ENCODE measurements at regions not wholly inside any gene's neighbourhood (a gene's known extent, or its start where the extent isn't known, plus 50 kb on each side); places are given as distances from the start of the nearest gene placed in this dataset.

- Mint-ChIP-seq H3K4me1 (ENCODE audit: low read depth) (peaks cover 10% of the 10 kb centered on the region), H3K9me3 (no peaks in the 10 kb centered on the region), H3K27me3 (ENCODE audit: low read depth) (peaks cover 3% of the 10 kb centered on the region), H3K4me3 (ENCODE audit: low read depth) (no peak overlapping the region), H3K36me3 (ENCODE audit: low read depth) (no peaks in the 10 kb centered on the region), H3K27ac (no peak overlapping the region)
- intact Hi-C loops (cut with micrococcal nuclease): no loop called here
- DNase-seq (ENCODE audit: low spot score): no peak
Observed at GRCh38 chr11:10627816-10628215, 59.4 kb upstream of the LYVE1 start.

GRCh38 chr11:10627291-10627690 is 58.8 kb upstream of the LYVE1 start:
- DNase-seq (ENCODE audit: low spot score): no peak
- no peaks in the 10 kb centered on the region for H3K9me3 Mint-ChIP-seq
- no peak overlapping the region for H3K4me3 Mint-ChIP-seq (ENCODE audit: low read depth)
- no peaks in the 10 kb centered on the region for H3K36me3 Mint-ChIP-seq (ENCODE audit: low read depth)
- intact Hi-C loops (cut with micrococcal nuclease): no loop called here
- no peak overlapping the region for H3K27ac Mint-ChIP-seq
- H3K4me1 Mint-ChIP-seq (ENCODE audit: low read depth): peaks cover 10% of the 10 kb centered on the region
- H3K27me3 Mint-ChIP-seq (ENCODE audit: low read depth): peaks cover 3% of the 10 kb centered on the region

- H3K4me3 Mint-ChIP-seq (ENCODE audit: low read depth): no peak overlapping the region
- H3K27ac Mint-ChIP-seq: no peak overlapping the region
- H3K4me1 Mint-ChIP-seq (ENCODE audit: low read depth): peaks cover 10% of the 10 kb centered on the region
Observed at GRCh38 chr11:10625982-10626311, 57.5 kb upstream of the LYVE1 start.

GRCh38 chr11:10625281-10625981 is 57.0 kb upstream of the LYVE1 start:
- Mint-ChIP-seq H3K9me3 (no peaks in the 10 kb centered on the region), H3K27ac (no peak overlapping the region), H3K4me1 (ENCODE audit: low read depth) (peaks cover 10% of the 10 kb centered on the region), H3K36me3 (ENCODE audit: low read depth) (no peaks in the 10 kb centered on the region), H3K27me3 (ENCODE audit: low read depth) (no peaks in the 10 kb centered on the region), H3K4me3 (ENCODE audit: low read depth) (no peak overlapping the region)
- DNase-seq (ENCODE audit: low spot score): no peak
- intact Hi-C loops (cut with micrococcal nuclease): no loop called here

More at GRCh38 chr11:10625982-10626311, 57.5 kb upstream of the LYVE1 start:
- no peak for DNase-seq (ENCODE audit: low spot score)
- no peaks in the 10 kb centered on the region for H3K27me3 Mint-ChIP-seq (ENCODE audit: low read depth)
- intact Hi-C loops (cut with micrococcal nuclease): no loop called here
- H3K9me3 Mint-ChIP-seq: no peaks in the 10 kb centered on the region
- no peaks in the 10 kb centered on the region for H3K36me3 Mint-ChIP-seq (ENCODE audit: low read depth)

- intact Hi-C loops (cut with micrococcal nuclease): loop anchor here (1.0 kb wide), 1 partner anchor 111 kb away; no protein-coding TSS in a partner anchor
- H3K4me1 Mint-ChIP-seq (ENCODE audit: low read depth): peaks cover 10% of the 10 kb centered on the region
- no peaks in the 10 kb centered on the region for H3K27me3 Mint-ChIP-seq (ENCODE audit: low read depth)
- H3K9me3 Mint-ChIP-seq: no peaks in the 10 kb centered on the region
- DNase-seq (ENCODE audit: low spot score): no peak
- peak overlapping the region; percentile 64 for H3K27ac Mint-ChIP-seq
- H3K36me3 Mint-ChIP-seq (ENCODE audit: low read depth): no peaks in the 10 kb centered on the region
- H3K4me3 Mint-ChIP-seq (ENCODE audit: low read depth): no peak overlapping the region
Observed at GRCh38 chr11:10623797-10624761, 55.6 kb upstream of the LYVE1 start.

- Mint-ChIP-seq H3K9me3 (no peaks in the 10 kb centered on the region), H3K36me3 (ENCODE audit: low read depth) (no peaks in the 10 kb centered on the region), H3K27me3 (ENCODE audit: low read depth) (peaks cover 4% of the 10 kb centered on the region), H3K27ac (peak overlapping the region; percentile 64), H3K4me1 (ENCODE audit: low read depth) (peaks cover 10% of the 10 kb centered on the region), H3K4me3 (ENCODE audit: low read depth) (no peak overlapping the region)
- DNase-seq (ENCODE audit: low spot score): no peak
- intact Hi-C loops (cut with micrococcal nuclease): no loop called here
Observed at GRCh38 chr11:10622957-10623791, 54.7 kb upstream of the LYVE1 start.

- H3K4me1 Mint-ChIP-seq (ENCODE audit: low read depth): peaks cover 10% of the 10 kb centered on the region
- intact Hi-C loops (cut with micrococcal nuclease): no loop called here
- H3K27ac Mint-ChIP-seq: no peak overlapping the region
- peaks cover 8% of the 10 kb centered on the region for H3K27me3 Mint-ChIP-seq (ENCODE audit: low read depth)
- no peaks in the 10 kb centered on the region for H3K36me3 Mint-ChIP-seq (ENCODE audit: low read depth)
- no peak for DNase-seq (ENCODE audit: low spot score)
- H3K4me3 Mint-ChIP-seq (ENCODE audit: low read depth): no peak overlapping the region
- H3K9me3 Mint-ChIP-seq: no peaks in the 10 kb centered on the region
Observed at GRCh38 chr11:10622108-10622507, 53.6 kb upstream of the LYVE1 start.

- intact Hi-C loops (cut with micrococcal nuclease): no loop called here
- H3K9me3 Mint-ChIP-seq: no peaks in the 10 kb centered on the region
- H3K27me3 Mint-ChIP-seq (ENCODE audit: low read depth): peaks cover 9% of the 10 kb centered on the region
- H3K4me3 Mint-ChIP-seq (ENCODE audit: low read depth): no peak overlapping the region
- no peak for DNase-seq (ENCODE audit: low spot score)
- H3K27ac Mint-ChIP-seq: no peak overlapping the region
- peaks cover 10% of the 10 kb centered on the region for H3K4me1 Mint-ChIP-seq (ENCODE audit: low read depth)
- no peaks in the 10 kb centered on the region for H3K36me3 Mint-ChIP-seq (ENCODE audit: low read depth)
Observed at GRCh38 chr11:10619131-10619680, 50.7 kb upstream of the LYVE1 start.

GRCh38 chr11:10618490-10618889 is 50.0 kb upstream of the LYVE1 start:
- no peaks in the 10 kb centered on the region for H3K36me3 Mint-ChIP-seq (ENCODE audit: low read depth)
- H3K27me3 Mint-ChIP-seq (ENCODE audit: low read depth): peaks cover 14% of the 10 kb centered on the region
- intact Hi-C loops (cut with micrococcal nuclease): no loop called here
- H3K4me3 Mint-ChIP-seq (ENCODE audit: low read depth): no peak overlapping the region
- H3K4me1 Mint-ChIP-seq (ENCODE audit: low read depth): peaks cover 5% of the 10 kb centered on the region
- DNase-seq (ENCODE audit: low spot score): no peak
- no peaks in the 10 kb centered on the region for H3K9me3 Mint-ChIP-seq
- H3K27ac Mint-ChIP-seq: no peak overlapping the region

Measured in activated T-helper 2 cell treated with anti-CD3 and anti-CD28 coated beads, Interferon-gamma antibody, Interleukin-2, Interleukin-4, amounts not matched to agents 10 μg/mL and 5 μg/mL and 100 μg/mL, durations not matched to agents 14 hours and 24 hours and 36 hours (primary cell).